GM12874 (cell line): ENCODE measurements at regions not wholly inside any gene's neighbourhood (a gene's known extent, or its start where the extent isn't known, plus 50 kb on each side); places are given as distances from the start of the nearest gene placed in this dataset.

Experiments
- CTCF ChIP-seq: IDR thresholded peaks from 2 replicates; pipeline ENCODE4 v1.5.1; 2011; ENCODE audit warnings: low read depth, mild to moderate bottlenecking, control low read depth, low read length, moderate library complexity; ENCODE audit not compliant: insufficient read depth

- TF ChIP-seq CTCF, result no peak
These were observed 83.0 kb downstream of the TMPRSS5 start for GRCh38 chr11:113623114-113623513.

- TF ChIP-seq CTCF, result no peak
These were observed 87.7 kb downstream of the TMPRSS5 start for GRCh38 chr11:113618360-113618759.

GRCh38 chr11:113615773-113616172 lies 90.3 kb downstream of the TMPRSS5 start:
- no peak for TF ChIP-seq CTCF

GRCh38 chr11:113615098-113615497 lies 91.0 kb downstream of the TMPRSS5 start:
- TF ChIP-seq CTCF, result no peak

GRCh38 chr11:113614097-113614496 lies 92.0 kb downstream of the TMPRSS5 start:
- TF ChIP-seq CTCF, result no peak

- no peak for TF ChIP-seq CTCF
These were observed 92.5 kb downstream of the TMPRSS5 start for GRCh38 chr11:113613619-113614018.

- no peak for TF ChIP-seq CTCF
These were observed 101.9 kb downstream of the TMPRSS5 start for GRCh38 chr11:113604186-113604585.
